ENCODE measurements at regions not wholly inside any gene's neighbourhood (a gene's known extent, or its start where the extent isn't known, plus 50 kb on each side); places are given as distances from the start of the nearest gene placed in this dataset.
A peak's percentile ranks its signal among the peaks of the same experiment; 100 is the strongest.

DNA sequence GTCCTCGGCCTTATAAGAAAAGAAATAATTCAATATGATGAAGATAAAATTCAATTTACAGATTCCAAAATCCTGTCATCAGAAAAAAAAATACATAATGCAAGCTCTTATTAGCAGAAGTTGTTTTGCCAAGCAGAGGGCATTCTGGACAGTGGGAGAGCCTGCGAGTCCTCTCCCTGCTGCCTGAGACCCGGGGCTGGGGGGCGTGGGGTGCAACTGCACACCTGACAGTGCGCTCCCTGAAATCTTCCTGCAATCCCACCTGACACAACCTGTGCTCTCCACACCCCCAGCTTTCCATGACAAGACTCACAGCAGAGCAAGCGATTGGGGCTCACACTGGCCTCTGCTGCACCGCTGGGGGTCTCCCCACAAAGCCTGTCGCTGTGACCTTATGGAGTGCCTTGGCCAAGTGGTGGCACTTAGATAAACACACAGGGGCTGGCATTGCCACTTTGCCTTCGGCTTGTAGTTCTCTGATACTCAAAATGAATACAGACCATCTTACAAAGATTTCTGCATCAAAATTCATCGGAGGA lies 130.3 kb upstream of the PDE10A start:
- no peak for TF ChIP-seq LEF1 (IDR thresholded peaks at IDR 0.05; ENCODE audit: borderline replicate concordance)
- no peak for TF ChIP-seq CTBP1 (IDR thresholded peaks at IDR 0.05; ENCODE audit: borderline replicate concordance)
- no peak for TF ChIP-seq FOXA1 (IDR thresholded peaks at IDR 0.05)
- no peak for TF ChIP-seq FOXK2 (IDR thresholded peaks at IDR 0.05)
- TF ChIP-seq, protein P1, sequence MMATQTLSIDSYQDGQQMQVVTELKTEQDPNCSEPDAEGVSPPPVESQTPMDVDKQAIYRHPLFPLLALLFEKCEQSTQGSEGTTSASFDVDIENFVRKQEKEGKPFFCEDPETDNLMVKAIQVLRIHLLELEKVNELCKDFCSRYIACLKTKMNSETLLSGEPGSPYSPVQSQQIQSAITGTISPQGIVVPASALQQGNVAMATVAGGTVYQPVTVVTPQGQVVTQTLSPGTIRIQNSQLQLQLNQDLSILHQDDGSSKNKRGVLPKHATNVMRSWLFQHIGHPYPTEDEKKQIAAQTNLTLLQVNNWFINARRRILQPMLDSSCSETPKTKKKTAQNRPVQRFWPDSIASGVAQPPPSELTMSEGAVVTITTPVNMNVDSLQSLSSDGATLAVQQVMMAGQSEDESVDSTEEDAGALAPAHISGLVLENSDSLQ (IDR thresholded peaks at IDR 0.05), result no peak
- no peak for TF ChIP-seq HDGF (IDR thresholded peaks at IDR 0.05; ENCODE audit: borderline replicate concordance)
- no peak for DNase-seq (ENCODE audit: extremely low spot score)
- POLR2A ChIA-PET, result no interaction called here
- CTCF ChIA-PET, result no interaction called here

DNA sequence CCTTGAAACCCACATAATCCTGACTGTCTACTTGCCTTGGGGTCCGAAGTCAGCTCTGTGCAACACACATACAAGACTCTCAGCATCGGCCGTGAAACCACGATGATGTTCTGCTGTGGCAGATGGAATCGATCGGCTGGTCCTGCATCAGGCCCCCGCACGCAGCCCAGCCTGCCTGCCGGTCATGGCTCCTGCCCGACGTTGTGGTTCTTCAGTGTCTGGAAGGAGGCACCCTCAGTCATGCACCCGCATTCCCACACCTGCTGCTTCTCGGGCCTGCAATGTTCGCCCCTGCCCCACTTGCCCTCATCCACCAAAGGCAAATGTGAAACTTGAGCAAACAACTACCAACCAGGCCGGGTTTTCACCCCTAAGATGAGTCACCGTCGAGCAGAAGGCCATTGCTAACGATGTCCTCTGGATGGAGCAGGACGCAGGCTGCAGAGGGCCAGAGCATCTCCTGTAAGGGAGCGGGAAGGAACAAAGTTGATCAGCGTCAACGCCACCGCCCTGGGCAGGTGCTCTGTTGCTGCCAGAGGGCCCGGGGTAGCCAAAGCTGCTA lies 128.9 kb upstream of the PDE10A start:
- no peak for TF ChIP-seq L3MBTL2 (conservative IDR thresholded peaks at IDR 0.05)
- TF ChIP-seq NFRKB (IDR thresholded peaks at IDR 0.05), result no peak
- TF ChIP-seq FOXM1 (IDR thresholded peaks at IDR 0.05; ENCODE audit: borderline replicate concordance), result no peak
- TF ChIP-seq SP1 (IDR thresholded peaks at IDR 0.05), result no peak
- TF ChIP-seq ELF4 (IDR thresholded peaks at IDR 0.05), result no peak
- TF ChIP-seq ARNT (IDR thresholded peaks at IDR 0.05), result no peak
- TF ChIP-seq, protein P1 (IDR thresholded peaks at IDR 0.05), result no peak
- TF ChIP-seq FOXA1 (IDR thresholded peaks at IDR 0.05), result no peak
- TF ChIP-seq FOXK2 (IDR thresholded peaks at IDR 0.05), result no peak
- no peak for TF ChIP-seq BHLHE40 (IDR thresholded peaks at IDR 0.05; ENCODE audit: borderline replicate concordance)
- TF ChIP-seq HDGF (IDR thresholded peaks at IDR 0.05; ENCODE audit: borderline replicate concordance), result no peak
- no peak for TF ChIP-seq ZNF384 (IDR thresholded peaks at IDR 0.05)
- TF ChIP-seq TARDBP (IDR thresholded peaks at IDR 0.05), result no peak
- TF ChIP-seq LEF1 (IDR thresholded peaks at IDR 0.05; ENCODE audit: borderline replicate concordance), result no peak
- TF ChIP-seq SUZ12 (IDR thresholded peaks at IDR 0.05), result no peak
- TF ChIP-seq CTBP1 (IDR thresholded peaks at IDR 0.05; ENCODE audit: borderline replicate concordance), result no peak
- no peak for DNase-seq (ENCODE audit: extremely low spot score)
- ChIA-PET POLR2A (no interaction called here), CTCF (no interaction called here)

DNA sequence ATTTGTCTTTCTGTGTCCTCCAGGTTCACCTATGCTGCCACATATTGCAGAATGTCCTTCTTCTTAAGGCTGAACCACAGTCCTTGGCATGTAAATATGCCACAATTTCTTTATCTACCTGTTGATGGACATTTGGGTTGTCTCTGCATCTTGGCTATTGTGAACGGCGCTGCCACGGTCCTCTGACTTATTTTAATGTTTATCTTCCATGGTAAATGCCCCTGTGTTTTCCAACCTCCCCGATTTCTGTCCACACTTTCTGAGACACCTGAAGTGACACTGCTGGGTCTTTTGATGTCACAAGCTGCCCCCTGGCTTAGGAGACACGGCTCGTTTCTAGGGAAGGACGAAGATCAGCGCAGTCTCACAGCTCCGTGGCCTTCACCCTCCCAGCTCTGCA lies 128.3 kb upstream of the PDE10A start:
- POLR2A ChIA-PET, result no interaction called here
- CTCF ChIA-PET, result interaction anchor here (0.9 kb wide), 1 partner anchor 16 kb away, joined by 3 read pairs; no protein-coding TSS in a partner anchor
- TF ChIP-seq, protein P1 (IDR thresholded peaks at IDR 0.05), result no peak
- TF ChIP-seq CTBP1 (IDR thresholded peaks at IDR 0.05; ENCODE audit: borderline replicate concordance) (no peak), L3MBTL2 (conservative IDR thresholded peaks at IDR 0.05) (no peak), FOXM1 (IDR thresholded peaks at IDR 0.05; ENCODE audit: borderline replicate concordance) (no peak), LEF1 (IDR thresholded peaks at IDR 0.05; ENCODE audit: borderline replicate concordance) (no peak), FOXA1 (IDR thresholded peaks at IDR 0.05) (no peak), SUZ12 (IDR thresholded peaks at IDR 0.05) (no peak), SP1 (IDR thresholded peaks at IDR 0.05) (no peak), TARDBP (IDR thresholded peaks at IDR 0.05) (no peak)
- no peak for DNase-seq (ENCODE audit: extremely low spot score)

- DNase-seq (ENCODE audit: extremely low spot score), result no peak
- TF ChIP-seq, protein P1 (IDR thresholded peaks at IDR 0.05), result no peak
- no peak for TF ChIP-seq L3MBTL2 (conservative IDR thresholded peaks at IDR 0.05)
- no peak for TF ChIP-seq HDGF (IDR thresholded peaks at IDR 0.05; ENCODE audit: borderline replicate concordance)
- no peak for TF ChIP-seq SP1 (IDR thresholded peaks at IDR 0.05)
- no peak for TF ChIP-seq LEF1 (IDR thresholded peaks at IDR 0.05; ENCODE audit: borderline replicate concordance)
- TF ChIP-seq ARNT (IDR thresholded peaks at IDR 0.05), result no peak
- TF ChIP-seq BHLHE40 (IDR thresholded peaks at IDR 0.05; ENCODE audit: borderline replicate concordance), result no peak
- TF ChIP-seq FOXA1 (IDR thresholded peaks at IDR 0.05), result no peak
- no peak for TF ChIP-seq NFRKB (IDR thresholded peaks at IDR 0.05)
- no peak for TF ChIP-seq ZNF384 (IDR thresholded peaks at IDR 0.05)
- no peak for TF ChIP-seq SUZ12 (IDR thresholded peaks at IDR 0.05)
- TF ChIP-seq FOXM1 (IDR thresholded peaks at IDR 0.05; ENCODE audit: borderline replicate concordance), result no peak
- CTCF ChIA-PET, result no interaction called here
- POLR2A ChIA-PET, result no interaction called here
Observed at GRCh38 chr6:165782812-165783211, 119.8 kb upstream of the PDE10A start.

GRCh38 chr6:165782134-165782533 lies 119.1 kb upstream of the PDE10A start:
- TF ChIP-seq, protein P1 (IDR thresholded peaks at IDR 0.05), result peak; percentile 93
- TF ChIP-seq ZNF384 (IDR thresholded peaks at IDR 0.05) (no peak), NFRKB (IDR thresholded peaks at IDR 0.05) (no peak), ELF4 (IDR thresholded peaks at IDR 0.05) (no peak), CTBP1 (IDR thresholded peaks at IDR 0.05; ENCODE audit: borderline replicate concordance) (peak; percentile 55; the same call in 1 of the 2 replicates), LEF1 (IDR thresholded peaks at IDR 0.05; ENCODE audit: borderline replicate concordance) (no peak)
- POLR2A ChIA-PET, result no interaction called here
- DNase-seq (ENCODE audit: extremely low spot score), result peak; percentile 52
- CTCF ChIA-PET, result no interaction called here

All from HEK293T (cell line).